Activated naive CD4-positive, alpha-beta T cell treated with anti-CD3 and anti-CD28 coated beads, Interleukin-2, amount 10 ng/mL, durations not matched to agents 7 days and 5 days (primary cell): ENCODE measurements at regions not wholly inside any gene's neighbourhood (a gene's known extent, or its start where the extent isn't known, plus 50 kb on each side); places are given as distances from the start of the nearest gene placed in this dataset.

ENCODE experiments used
- CTCF ChIA-PET: fragments of 350-600 bp; sonication (Branson Sonifier 250); formaldehyde crosslinking; loops from one replicate; lab custom pipeline; 2021; ENCODE audit warnings: antibody characterized with exemption; lab: Charles Lee
- DNase-seq: peaks from one replicate; pipeline ENCODE4 v3.0.0-alpha.2; 2020
- H3K27ac Mint-ChIP-seq: one replicate; pipeline ENCODE4 v1.8.0; 2021; ENCODE audit warnings: mild to moderate bottlenecking, moderate library complexity, mixed read lengths
- H3K27me3 Mint-ChIP-seq: one replicate; pipeline ENCODE4 v1.8.0; 2021; ENCODE audit warnings: mild to moderate bottlenecking, mixed read lengths
- H3K36me3 Mint-ChIP-seq: one replicate; pipeline ENCODE4 v1.8.0; 2021; ENCODE audit warnings: mixed read lengths
- H3K4me1 Mint-ChIP-seq: one replicate; pipeline ENCODE4 v1.8.0; 2021; ENCODE audit warnings: mixed read lengths
- H3K4me3 Mint-ChIP-seq: one replicate; pipeline ENCODE4 v1.8.0; 2021; ENCODE audit warnings: mild to moderate bottlenecking, moderate library complexity, mixed read lengths
- H3K9me3 Mint-ChIP-seq: one replicate; pipeline ENCODE4 v1.8.0; 2021; ENCODE audit warnings: mixed read lengths

DNA sequence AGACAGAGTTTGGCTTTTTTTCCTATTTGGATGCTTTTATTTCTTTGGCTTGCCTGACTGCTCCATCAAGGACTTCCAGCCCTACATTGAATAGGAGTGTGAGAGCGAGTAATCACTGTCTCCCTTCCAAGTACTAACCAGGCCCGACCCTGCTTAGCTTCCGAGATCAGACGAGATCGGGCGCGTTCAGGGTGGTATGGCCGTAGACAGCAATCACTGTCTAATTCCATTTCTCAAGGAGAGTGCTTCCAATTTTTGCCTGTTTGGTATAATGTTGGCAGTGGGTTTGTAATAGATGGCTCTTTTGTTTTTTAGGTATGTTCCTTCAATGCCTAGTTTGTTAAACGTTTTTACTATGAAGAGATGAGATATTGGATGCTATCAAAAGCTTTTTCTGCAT, 125.0 kb upstream of the PEX5L start:
- Mint-ChIP-seq H3K9me3 (peaks cover 1% of the 10 kb centered on the region), H3K4me3 (no peak overlapping the region), H3K4me1 (no peaks in the 10 kb centered on the region), H3K27me3 (no peaks in the 10 kb centered on the region), H3K36me3 (no peaks in the 10 kb centered on the region), H3K27ac (no peak overlapping the region)
- CTCF ChIA-PET: no interaction called here
- DNase-seq: no peak

DNA sequence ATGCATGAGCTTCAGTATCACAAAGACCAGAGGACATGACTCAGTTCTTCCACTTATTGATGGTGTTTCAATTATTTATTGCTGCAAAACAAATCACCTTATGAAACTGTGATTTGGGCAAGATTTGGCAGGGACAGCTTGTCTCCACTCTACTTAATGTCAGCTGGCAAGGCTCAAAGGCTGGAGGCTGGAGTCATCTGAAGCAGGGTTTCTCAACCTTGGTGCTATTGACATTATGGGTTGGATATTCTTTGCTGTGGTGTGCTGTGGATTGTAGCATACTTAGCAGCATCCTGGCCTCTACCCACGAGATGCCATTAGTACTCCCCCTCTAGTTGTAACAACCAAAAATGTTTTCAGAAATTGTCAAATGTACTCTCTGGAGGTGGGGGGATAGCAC, 138.8 kb upstream of the PEX5L start:
- DNase-seq: no peak
- Mint-ChIP-seq H3K9me3 (no peaks in the 10 kb centered on the region), H3K27ac (no peak overlapping the region), H3K36me3 (no peaks in the 10 kb centered on the region), H3K4me1 (no peaks in the 10 kb centered on the region), H3K4me3 (no peak overlapping the region), H3K27me3 (no peaks in the 10 kb centered on the region)
- CTCF ChIA-PET: no interaction called here

DNA sequence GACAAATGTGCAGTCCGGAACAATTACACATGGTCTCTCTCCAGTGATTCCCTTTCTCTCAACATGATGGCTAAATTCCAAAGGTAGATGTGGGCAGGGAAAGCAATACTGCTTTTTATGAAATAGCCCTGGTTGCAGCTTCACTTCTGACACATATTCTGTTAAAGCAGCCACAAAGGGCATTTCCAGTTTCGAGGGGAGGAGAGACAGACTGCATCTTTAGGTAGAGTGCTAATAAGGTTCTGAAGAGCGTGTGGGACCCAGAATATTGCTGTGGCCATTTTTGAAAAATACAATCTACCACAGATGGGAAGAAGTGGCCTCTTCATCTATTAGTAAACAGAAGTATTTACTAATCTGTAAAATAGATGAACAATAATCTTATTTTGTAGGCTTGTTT, 139.3 kb upstream of the PEX5L start:
- no peaks in the 10 kb centered on the region for H3K4me1 Mint-ChIP-seq
- H3K27ac Mint-ChIP-seq: no peak overlapping the region
- no peak for DNase-seq
- CTCF ChIA-PET: no interaction called here
- H3K27me3 Mint-ChIP-seq: no peaks in the 10 kb centered on the region
- H3K4me3 Mint-ChIP-seq: no peak overlapping the region
- H3K9me3 Mint-ChIP-seq: no peaks in the 10 kb centered on the region
- H3K36me3 Mint-ChIP-seq: no peaks in the 10 kb centered on the region

DNA sequence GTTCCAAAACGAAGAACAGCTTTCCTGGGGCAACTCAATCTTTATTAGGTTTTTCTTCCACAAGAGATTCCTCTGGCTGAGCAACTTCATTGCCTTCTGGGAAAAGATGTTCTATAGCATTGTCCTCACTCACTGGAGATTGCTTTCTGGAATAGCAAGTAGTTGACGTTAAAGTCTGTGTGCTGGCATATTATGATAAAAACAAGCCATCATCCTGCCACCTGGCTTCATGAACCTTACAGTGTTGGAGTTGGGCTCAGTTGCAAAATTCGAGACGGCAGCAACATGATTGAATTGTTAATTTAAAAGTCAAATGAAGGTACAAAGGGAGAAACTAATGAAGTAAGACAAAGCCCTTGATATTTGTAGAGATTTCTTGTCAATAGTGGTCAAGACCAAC, 140.5 kb upstream of the PEX5L start:
- H3K9me3 Mint-ChIP-seq: no peaks in the 10 kb centered on the region
- DNase-seq: no peak
- no peak overlapping the region for H3K4me3 Mint-ChIP-seq
- no peak overlapping the region for H3K27ac Mint-ChIP-seq
- no peaks in the 10 kb centered on the region for H3K36me3 Mint-ChIP-seq
- H3K27me3 Mint-ChIP-seq: no peaks in the 10 kb centered on the region
- CTCF ChIA-PET: no interaction called here
- H3K4me1 Mint-ChIP-seq: no peaks in the 10 kb centered on the region

DNA sequence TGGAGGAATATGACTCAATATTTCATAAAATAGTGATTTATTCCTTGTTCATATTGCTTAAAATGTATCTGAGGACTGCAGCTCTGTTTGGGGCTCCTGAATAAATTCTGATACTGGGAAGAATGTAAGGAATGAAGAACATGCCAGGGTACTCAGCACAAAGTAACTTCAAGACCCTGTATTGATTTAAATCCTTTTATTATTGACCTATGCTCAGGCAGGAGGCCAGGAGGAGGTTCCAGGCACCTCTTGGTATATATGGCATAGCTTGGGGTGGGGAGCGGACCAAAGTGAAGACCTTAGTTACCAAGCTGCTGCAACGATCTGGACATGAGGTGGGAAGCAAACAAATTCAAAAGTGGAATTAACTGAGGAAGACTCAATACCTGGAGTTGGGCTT, 142.8 kb upstream of the PEX5L start:
- Mint-ChIP-seq H3K9me3 (no peaks in the 10 kb centered on the region), H3K36me3 (no peaks in the 10 kb centered on the region), H3K4me1 (no peaks in the 10 kb centered on the region), H3K27me3 (no peaks in the 10 kb centered on the region), H3K27ac (no peak overlapping the region), H3K4me3 (no peak overlapping the region)
- CTCF ChIA-PET: interaction anchor here (1.0 kb wide), 1 partner anchor 8 kb away, joined by 3 read pairs; no protein-coding TSS in a partner anchor
- no peak for DNase-seq

DNA sequence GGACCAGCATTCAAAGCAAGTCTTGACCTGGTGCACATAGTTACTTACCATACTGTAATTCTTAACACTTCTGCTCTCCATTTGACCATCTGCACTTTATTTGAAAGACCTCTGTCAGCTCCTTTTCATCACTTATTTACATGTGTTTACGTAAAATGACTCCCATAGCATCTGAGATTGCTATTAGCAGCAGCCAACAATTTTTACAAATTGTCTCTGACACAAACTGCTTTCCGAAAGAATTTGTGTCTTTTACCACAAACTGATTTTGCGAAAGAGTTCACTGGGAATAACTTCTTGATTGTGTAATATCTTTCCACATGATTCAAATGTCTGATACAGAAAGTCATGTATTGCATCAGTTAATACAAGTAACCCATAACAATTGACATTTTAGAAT, 144.1 kb upstream of the PEX5L start:
- DNase-seq: no peak
- Mint-ChIP-seq H3K27me3 (no peaks in the 10 kb centered on the region), H3K27ac (no peak overlapping the region), H3K4me1 (no peaks in the 10 kb centered on the region), H3K9me3 (no peaks in the 10 kb centered on the region), H3K36me3 (no peaks in the 10 kb centered on the region), H3K4me3 (no peak overlapping the region)
- CTCF ChIA-PET: no interaction called here

DNA sequence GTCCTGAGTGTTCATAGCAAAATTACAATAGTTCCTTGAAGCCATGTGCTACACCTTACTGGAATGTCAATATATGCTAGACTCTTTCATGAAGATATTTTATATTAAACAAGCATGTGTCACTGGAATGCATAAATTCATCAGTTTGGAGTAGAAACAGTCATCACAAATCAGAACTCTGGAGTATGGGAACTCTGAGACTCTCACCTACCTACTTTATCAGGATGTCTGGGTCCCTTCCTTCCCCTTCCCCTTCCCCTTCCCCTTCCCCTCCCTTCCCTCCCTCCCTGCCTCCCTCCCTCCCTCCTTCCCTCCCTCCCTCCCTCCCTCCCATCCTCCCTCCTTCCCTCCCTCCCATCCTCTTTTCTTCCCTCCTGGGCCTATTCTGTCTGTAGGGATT, 144.7 kb upstream of the PEX5L start:
- Mint-ChIP-seq H3K27me3 (no peaks in the 10 kb centered on the region), H3K9me3 (no peaks in the 10 kb centered on the region), H3K4me3 (no peak overlapping the region), H3K27ac (no peak overlapping the region), H3K36me3 (no peaks in the 10 kb centered on the region), H3K4me1 (no peaks in the 10 kb centered on the region)
- no peak for DNase-seq
- CTCF ChIA-PET: no interaction called here

DNA sequence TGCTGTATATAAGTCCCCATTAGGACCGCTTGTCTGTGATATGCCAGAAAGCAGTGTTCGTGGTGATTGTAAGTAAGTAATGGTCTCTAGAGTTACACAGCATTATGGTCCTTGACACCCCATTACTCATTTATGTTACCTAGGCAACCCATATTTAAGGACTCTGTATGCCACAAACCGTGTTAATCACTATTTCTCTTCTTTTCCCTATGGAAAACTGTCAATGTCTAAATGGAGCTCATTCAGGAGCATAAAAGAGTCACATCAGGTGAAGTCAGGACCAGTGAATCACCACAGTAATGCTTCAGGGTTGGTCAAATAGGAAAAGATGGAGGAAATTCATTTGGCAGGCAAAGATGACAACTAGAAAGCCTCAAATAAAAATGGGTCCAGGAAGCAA, 146.6 kb upstream of the PEX5L start:
- H3K4me1 Mint-ChIP-seq: no peaks in the 10 kb centered on the region
- H3K36me3 Mint-ChIP-seq: no peaks in the 10 kb centered on the region
- CTCF ChIA-PET: no interaction called here
- H3K27ac Mint-ChIP-seq: no peak overlapping the region
- H3K4me3 Mint-ChIP-seq: no peak overlapping the region
- no peak for DNase-seq
- H3K27me3 Mint-ChIP-seq: no peaks in the 10 kb centered on the region
- H3K9me3 Mint-ChIP-seq: peaks cover 2% of the 10 kb centered on the region

DNA sequence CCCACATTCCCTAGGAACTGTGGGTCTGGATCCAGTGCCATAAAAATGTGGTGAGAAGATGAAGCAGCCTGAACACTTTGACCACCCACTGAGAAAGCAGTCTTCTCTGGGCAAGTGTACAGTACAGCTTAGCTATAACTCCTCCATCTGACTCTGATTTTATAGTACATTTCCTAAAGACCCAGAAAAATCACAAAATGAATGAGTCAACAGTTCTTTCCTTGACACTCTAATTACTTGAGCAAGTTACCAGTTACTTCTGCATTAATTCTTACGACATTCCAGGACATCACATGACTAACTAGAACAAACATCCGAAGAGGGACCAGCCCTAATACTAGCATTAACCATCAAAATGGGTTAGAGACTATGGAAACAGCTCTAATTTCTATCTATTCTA, 148.1 kb upstream of the PEX5L start:
- Mint-ChIP-seq H3K9me3 (peaks cover 2% of the 10 kb centered on the region), H3K4me3 (no peak overlapping the region), H3K36me3 (no peaks in the 10 kb centered on the region), H3K27me3 (no peaks in the 10 kb centered on the region), H3K4me1 (no peaks in the 10 kb centered on the region), H3K27ac (no peak overlapping the region)
- CTCF ChIA-PET: no interaction called here
- no peak for DNase-seq

DNA sequence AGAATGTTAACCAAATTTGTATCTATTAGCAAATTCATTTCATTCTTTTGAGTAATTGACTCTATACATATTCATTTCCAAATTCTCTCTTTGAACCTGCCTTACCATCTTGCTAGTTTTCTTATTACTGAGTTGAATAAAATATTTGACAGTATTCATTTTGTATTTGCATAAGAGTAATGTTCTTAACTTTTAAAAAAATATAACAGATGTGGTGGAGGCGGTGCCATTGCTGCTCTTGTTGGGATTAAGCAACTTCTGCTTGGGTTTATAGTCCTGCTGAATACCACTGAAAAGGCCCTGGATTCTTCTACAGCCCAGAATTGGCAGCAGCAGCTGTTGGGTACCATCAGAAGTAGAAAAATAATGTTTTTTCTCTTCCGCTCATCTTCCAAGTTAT, 148.9 kb upstream of the PEX5L start:
- Mint-ChIP-seq H3K4me3 (no peak overlapping the region), H3K9me3 (peaks cover 2% of the 10 kb centered on the region), H3K4me1 (no peaks in the 10 kb centered on the region), H3K27ac (no peak overlapping the region), H3K36me3 (no peaks in the 10 kb centered on the region), H3K27me3 (no peaks in the 10 kb centered on the region)
- no peak for DNase-seq
- CTCF ChIA-PET: no interaction called here

DNA sequence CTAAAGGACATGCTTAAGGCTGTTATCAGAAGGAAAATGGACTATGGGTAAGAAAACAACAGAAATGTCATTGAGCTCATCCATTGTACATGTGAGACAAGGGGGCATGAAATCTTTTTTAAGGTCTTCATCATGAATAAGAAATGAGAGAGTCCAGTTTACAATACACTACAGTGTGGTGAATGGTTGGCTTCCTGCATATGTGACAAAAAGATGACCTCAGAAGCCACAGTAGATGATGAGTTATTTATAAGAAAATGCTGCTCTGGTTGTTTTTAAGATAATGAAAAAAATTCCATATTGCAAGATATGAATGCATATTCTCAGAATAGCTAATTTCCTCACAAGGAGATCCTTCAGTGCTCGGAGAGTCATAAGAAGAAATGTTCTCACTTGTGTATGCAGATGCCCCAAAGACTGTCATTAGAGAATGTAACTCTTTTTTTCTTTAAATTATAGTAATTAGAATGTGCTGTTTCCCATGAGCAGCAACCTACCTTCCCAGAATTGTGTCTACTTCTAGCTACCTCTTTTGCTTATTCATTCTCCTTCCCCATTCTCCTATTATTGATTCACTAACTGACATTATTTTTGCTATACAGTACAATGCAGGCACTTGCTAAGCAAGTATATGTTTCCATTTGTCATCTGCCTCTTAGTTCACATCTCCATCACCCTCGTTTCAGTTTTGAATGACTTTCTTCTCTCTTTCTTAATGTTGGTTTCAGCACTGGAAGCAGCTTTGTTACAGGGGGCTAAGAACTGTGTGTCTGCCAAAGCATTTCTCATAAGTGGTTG, 152.0 kb upstream of the PEX5L start:
- Mint-ChIP-seq H3K27ac (no peak overlapping the region), H3K4me3 (no peak overlapping the region), H3K9me3 (peaks cover 2% of the 10 kb centered on the region), H3K27me3 (no peaks in the 10 kb centered on the region), H3K4me1 (no peaks in the 10 kb centered on the region), H3K36me3 (no peaks in the 10 kb centered on the region)
- CTCF ChIA-PET: no interaction called here
- no peak for DNase-seq

DNA sequence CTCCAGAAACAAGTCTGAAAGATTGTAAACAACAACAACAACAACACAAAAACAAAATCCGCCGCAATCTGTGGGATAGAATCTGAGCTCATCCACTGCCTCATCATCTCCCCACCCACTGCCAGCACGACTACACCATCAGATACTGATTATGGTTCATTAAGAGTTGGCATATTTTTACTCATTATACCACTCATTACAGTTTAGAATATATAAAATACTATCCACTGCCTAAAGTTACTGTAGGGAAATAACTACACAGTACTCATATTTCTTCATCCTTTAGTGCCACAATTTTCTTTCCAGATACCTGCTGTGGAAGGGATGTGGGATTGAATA, 152.5 kb upstream of the PEX5L start:
- Mint-ChIP-seq H3K9me3 (peaks cover 2% of the 10 kb centered on the region), H3K4me1 (no peaks in the 10 kb centered on the region), H3K27ac (no peak overlapping the region), H3K36me3 (no peaks in the 10 kb centered on the region), H3K4me3 (no peak overlapping the region), H3K27me3 (no peaks in the 10 kb centered on the region)
- CTCF ChIA-PET: no interaction called here
- DNase-seq: no peak

DNA sequence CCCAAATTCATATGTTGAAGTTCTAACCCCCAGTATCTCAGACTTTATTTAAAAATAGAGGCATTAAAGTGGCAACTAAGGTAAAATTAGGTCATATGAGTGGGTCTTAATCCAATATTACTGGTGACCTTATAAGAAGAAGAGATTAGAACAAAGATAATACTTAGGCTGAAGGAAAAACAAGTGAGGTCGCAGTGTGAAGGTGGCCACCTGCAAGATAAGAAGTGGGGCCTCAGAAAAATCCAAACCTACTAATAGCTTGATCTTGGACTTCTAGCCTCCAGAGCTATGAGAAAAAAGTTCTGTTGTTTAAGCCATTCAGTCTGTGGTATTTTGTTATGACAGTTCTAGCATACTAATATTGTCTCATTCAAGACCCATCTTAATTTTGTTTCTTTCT, 159.9 kb upstream of the PEX5L start:
- no peak for DNase-seq
- no peak overlapping the region for H3K27ac Mint-ChIP-seq
- no peak overlapping the region for H3K4me3 Mint-ChIP-seq
- no peaks in the 10 kb centered on the region for H3K9me3 Mint-ChIP-seq
- H3K36me3 Mint-ChIP-seq: no peaks in the 10 kb centered on the region
- CTCF ChIA-PET: no interaction called here
- H3K27me3 Mint-ChIP-seq: no peaks in the 10 kb centered on the region
- H3K4me1 Mint-ChIP-seq: no peaks in the 10 kb centered on the region

DNA sequence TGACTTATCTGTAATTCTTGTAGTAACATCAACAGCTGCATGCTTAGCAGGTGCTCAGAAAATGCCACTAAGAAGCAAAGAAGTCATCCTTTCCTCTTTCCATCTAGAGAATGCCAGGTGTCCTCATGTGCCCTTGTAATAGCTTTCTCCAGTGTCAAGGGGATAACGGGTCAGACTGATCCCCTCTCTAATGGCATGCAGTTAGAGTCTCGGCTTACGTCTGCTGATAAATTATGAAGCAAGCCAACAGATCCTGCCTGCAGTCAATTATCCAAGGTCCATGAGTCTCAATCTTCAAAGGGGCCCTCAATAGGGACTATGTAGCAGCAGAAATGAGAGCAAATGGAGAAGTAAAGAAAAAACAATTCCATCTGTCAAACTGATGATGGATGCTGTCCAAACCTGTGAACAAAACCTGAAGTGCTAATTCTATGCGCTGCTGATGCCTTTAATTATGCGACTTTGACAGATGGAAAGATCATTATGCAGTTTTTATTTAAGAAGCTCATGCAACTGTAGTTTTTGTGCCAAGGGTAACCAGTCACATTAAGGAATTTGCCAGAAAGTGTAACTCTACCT, 162.8 kb upstream of the PEX5L start:
- Mint-ChIP-seq H3K4me3 (no peak overlapping the region), H3K4me1 (no peaks in the 10 kb centered on the region), H3K27ac (no peak overlapping the region), H3K36me3 (no peaks in the 10 kb centered on the region), H3K27me3 (no peaks in the 10 kb centered on the region), H3K9me3 (peaks cover 2% of the 10 kb centered on the region)
- DNase-seq: no peak
- CTCF ChIA-PET: no interaction called here

DNA sequence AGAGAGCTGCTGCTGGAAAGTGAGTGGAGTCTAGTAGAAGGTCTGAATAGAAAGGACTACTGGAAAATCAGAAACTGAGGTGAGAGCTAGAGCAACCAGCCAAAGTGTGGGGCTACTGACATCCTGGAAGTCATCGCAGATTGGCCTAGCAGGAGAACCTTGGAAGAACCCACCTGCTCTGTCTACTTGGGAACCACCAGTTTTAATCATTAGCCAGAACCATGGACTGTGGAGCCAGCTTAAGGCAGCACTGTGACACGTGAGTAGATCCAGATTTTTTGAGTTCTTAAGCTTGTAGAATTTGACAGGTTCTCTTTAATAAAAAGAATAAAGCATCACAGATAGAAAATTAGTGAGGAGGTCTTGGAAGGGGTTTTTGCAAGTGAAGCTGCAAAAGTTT, 179.1 kb upstream of the PEX5L start:
- no peaks in the 10 kb centered on the region for H3K4me1 Mint-ChIP-seq
- CTCF ChIA-PET: no interaction called here
- H3K36me3 Mint-ChIP-seq: no peaks in the 10 kb centered on the region
- H3K4me3 Mint-ChIP-seq: no peak overlapping the region
- peaks cover 4% of the 10 kb centered on the region for H3K9me3 Mint-ChIP-seq
- DNase-seq: no peak
- no peaks in the 10 kb centered on the region for H3K27me3 Mint-ChIP-seq
- no peak overlapping the region for H3K27ac Mint-ChIP-seq
